Neural progenitor cell (in vitro differentiated cells): ENCODE measurements at regions not wholly inside any gene's neighbourhood (a gene's known extent, or its start where the extent isn't known, plus 50 kb on each side); places are given as distances from the start of the nearest gene placed in this dataset.

Experiments
- CTCF ChIP-seq: fragments of 200-600 bp; sonication (generic); IDR thresholded peaks from 2 replicates; pipeline ENCODE4 v1.5.1; 2017; ENCODE audit warnings: antibody characterized with exemption, mild to moderate bottlenecking
- EZH2 ChIP-seq: fragments of 200-600 bp; sonication (generic); IDR thresholded peaks from 2 replicates; pipeline ENCODE4 v1.6.1; 2017; ENCODE audit warnings: antibody characterized with exemption, mild to moderate bottlenecking, moderate library complexity
- EZH2phosphoT487 ChIP-seq: fragments of 200-600 bp; sonication (generic); IDR thresholded peaks from 2 replicates; pipeline ENCODE4 v1.6.1; 2017; ENCODE audit warnings: antibody characterized with exemption

GRCh38 chr18:73407506-73407905, 539.7 kb upstream of the NETO1 start:
- TF ChIP-seq CTCF (no peak), EZH2 (no peak), EZH2phosphoT487 (no peak)
